GM18873 (cell line): ENCODE measurements at regions not wholly inside any gene's neighbourhood (a gene's known extent, or its start where the extent isn't known, plus 50 kb on each side); places are given as distances from the start of the nearest gene placed in this dataset.
"Not testable (repeated sequence)": the region's sequence is repeated elsewhere in the genome, so short reads cannot be mapped to it uniquely, and the experiment has no call there.

Experiments used
- ATAC-seq: cut with Tn5 transposase; IDR thresholded peaks from one replicate; pipeline ENCODE4 v1.9.1; 2021; ENCODE audit warnings: mild to moderate bottlenecking, moderate library complexity, moderate number of reproducible peaks; ENCODE audit not compliant: unreplicated experiment, low FRiP score

GRCh38 chr5:157944938-157945337 is 86.0 kb upstream of the CLINT1 start:
- ATAC-seq, result no peak

- no peak for ATAC-seq
These were observed 85.2 kb upstream of the CLINT1 start for GRCh38 chr5:157944077-157944633.

DNA sequence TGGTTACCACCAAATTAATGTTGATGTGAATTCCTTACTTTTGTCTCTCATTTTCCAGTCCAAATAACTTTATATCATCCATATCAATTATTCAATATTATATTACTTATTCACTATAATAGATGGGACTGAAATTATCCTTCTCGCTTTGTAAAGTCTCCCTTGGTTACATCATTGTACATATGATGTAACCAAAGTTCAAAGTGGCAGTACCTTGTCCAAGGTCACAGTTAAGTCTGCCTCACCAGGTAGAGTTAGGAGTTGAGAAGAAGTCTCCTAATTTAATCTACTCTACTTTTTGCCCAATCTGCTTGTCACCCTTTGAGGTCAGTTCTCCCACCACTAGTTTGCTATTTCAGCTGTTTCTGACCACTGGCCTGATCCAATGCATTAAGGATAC is 83.7 kb upstream of the CLINT1 start:
- ATAC-seq, result no peak

- no peak for ATAC-seq
These were observed 82.7 kb upstream of the CLINT1 start for GRCh38 chr5:157941616-157942015.

- not testable (repeated sequence) for ATAC-seq
These were observed 79.2 kb upstream of the CLINT1 start for GRCh38 chr5:157938101-157938500.

GRCh38 chr5:157936776-157937501 is 78.0 kb upstream of the CLINT1 start:
- not testable (repeated sequence) for ATAC-seq

GRCh38 chr5:157934600-157934999 is 75.7 kb upstream of the CLINT1 start:
- ATAC-seq, result no peak

DNA sequence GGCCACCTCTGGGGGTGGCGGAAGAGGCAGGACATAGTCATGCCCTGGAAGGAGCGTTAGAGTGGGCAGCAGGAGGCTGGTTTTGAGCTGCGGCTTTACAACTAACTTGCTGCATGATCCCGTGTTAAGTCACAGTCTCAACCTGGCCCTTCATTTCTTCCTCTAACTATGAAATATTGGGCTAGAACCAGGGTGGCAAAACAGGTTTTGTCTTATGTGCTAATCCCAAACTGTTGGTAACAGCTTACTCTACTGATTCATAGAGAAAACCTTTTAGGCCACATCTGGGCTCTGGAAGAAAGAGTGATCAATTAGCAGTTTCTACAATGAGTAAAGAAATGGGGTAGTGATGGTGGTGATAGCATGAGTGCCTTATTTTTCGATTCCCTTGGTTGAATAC is 74.1 kb upstream of the CLINT1 start:
- no peak for ATAC-seq

DNA sequence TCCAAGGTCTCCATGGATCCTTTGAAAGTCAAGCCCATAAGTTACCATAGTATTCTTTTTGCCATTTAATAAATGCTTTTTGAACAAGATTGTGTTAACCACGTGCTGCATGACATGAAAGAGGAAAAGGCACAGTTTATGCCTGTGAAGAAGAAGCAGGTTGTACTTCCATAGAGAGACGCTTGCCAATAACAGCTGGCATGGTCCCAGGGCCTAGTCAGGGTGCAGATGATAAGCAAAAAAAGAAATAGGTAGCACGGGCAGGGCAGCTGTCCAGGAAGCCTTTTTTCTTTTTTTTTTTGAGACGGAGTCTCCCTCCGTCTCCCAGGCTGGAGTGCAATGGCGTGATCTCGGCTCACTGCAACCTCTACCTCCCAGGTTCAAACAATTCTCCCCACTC is 71.8 kb upstream of the CLINT1 start:
- no peak for ATAC-seq

DNA sequence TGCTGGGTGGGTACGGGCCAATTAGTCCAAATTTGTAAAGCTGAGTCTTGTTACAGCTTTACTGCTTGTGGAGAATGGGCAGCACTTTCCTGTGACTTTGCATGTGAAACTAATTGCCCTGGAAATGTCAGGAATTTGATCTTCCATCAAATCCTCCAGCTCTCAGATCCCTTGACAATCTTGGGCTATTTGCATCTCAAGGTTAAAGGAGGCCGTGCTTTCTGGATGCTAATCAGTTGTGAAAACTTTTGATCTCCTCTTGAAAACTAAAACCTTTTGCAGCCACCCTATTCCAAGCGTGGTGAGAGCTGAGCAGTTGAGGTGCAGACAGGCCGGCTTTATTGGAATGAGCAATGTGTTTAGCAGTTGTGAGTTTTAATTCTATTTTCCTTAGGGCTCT is 68.0 kb upstream of the CLINT1 start:
- ATAC-seq, result no peak

GRCh38 chr5:157925786-157926671 is 67.1 kb upstream of the CLINT1 start:
- no peak for ATAC-seq

DNA sequence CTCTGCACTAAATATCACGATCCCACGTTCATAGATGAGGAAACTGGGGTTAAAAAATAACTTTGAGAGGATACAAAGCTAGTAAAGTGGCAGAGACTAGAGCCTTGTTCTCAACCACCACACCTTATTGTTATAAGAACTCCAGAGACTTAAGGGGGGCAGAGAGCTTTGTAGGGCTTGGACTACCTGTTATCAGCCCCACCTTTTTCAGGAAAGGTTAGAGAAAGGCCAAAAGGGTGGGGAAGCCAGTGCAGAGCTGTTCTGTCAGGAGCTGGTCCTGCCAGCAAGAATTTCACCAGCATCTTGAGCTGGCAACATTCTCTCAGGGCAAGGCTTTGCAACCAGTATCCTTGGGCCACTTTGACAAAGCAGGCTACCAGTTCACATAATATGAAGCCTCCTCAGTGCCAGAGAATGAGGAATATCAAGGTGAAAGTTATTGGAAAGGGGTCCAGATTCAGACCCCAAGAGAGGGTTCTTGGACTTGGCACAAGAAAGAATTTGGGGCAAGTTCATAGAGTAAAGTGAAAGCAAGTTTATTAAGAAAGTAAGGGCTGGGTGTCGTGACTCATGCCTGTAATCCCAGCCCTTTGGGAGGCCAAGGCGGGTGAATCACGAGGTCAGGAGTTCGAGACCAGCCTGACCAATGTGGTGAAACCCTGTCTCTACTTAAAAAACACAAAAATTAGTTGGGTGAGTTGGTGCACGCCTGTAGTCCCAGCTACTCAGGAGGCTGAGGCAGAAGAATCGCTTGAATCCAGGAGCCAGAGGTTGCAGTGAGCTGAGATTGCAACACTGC is 66.2 kb upstream of the CLINT1 start:
- no peak for ATAC-seq

GRCh38 chr5:157924490-157924889 is 65.5 kb upstream of the CLINT1 start:
- ATAC-seq, result no peak

DNA sequence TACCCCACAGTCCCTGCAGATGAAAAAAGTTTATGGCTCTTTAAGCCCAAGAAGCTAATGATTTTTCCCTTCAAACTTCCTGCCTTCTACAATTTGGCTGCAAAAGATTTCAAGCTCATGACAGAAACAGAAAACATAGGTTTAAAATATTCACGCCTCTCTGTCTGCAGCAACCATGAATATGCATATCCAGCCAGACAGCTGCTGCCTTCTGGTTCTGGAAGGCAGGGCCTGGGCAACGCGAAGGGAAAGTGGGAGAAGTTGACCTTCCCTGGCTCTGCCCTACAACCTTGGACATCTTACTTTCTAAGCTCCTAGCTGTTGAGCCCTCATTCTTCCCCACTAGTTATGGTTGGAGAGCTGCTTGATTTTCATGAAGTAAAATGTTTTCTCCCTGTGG is 64.8 kb upstream of the CLINT1 start:
- no peak for ATAC-seq

DNA sequence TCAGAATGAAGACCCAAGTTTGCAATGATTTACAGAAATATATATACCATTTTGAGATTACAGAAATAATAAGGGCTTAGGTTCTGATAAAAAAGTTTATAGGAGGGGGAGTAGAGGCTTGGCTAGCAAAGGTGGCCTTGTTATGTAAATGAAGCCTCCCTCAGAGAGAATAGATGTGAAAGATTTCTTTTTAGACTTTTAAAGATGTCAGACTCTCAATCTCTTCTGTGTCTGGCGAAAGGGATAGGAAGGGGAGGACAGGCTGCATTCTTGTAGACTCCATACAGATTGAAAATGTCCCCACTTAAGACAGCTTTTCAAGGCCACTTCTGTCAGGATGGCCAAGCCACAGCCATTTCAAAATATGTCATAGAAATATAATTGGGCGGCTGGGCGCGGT is 63.1 kb upstream of the CLINT1 start:
- no peak for ATAC-seq

- no peak for ATAC-seq
These were observed 61.9 kb upstream of the CLINT1 start for GRCh38 chr5:157920828-157921170.

DNA sequence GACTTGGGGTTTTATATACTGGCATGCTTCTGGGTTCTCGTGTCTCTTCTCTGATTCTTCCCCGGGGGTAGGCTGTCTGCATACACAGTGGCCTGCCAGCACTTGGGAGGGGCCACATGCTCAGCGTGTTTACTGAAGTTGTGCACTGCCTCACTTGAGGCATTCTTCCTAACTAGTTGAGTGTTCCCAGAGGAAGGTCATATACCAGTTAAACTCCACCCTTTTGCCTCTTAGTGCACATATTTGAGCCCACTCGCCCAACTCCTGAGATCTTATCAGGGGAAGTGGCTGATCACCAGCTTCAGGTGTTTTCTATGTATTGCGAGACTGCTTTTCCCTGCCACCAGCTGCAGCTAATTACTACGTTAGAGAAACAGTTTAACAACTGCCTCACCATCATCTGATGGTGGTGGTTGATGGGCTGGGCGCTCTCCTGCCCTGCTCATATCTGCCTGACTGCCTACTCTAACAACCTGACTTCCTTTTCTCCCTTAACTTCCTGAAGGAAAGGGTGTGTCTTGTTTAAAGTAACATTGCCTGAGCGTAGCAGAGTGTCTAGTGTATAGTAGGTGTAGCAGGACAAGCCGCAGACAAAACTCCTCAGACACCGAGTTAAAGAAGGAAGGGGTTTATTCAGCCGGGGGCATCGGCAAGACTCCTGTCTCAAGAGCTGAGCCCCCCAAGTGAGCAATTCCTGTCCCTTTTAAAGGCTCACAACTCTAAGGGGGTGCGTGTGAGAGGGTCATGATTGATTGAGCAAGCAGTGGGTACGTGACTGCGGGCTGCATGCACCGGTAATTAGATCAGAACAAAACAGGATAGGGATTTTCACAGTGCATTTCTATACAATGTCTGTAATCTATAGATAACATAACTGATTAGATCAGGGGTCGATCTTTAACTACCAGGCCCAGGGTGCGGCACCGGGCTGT is 60.1 kb upstream of the CLINT1 start:
- no peak for ATAC-seq

DNA sequence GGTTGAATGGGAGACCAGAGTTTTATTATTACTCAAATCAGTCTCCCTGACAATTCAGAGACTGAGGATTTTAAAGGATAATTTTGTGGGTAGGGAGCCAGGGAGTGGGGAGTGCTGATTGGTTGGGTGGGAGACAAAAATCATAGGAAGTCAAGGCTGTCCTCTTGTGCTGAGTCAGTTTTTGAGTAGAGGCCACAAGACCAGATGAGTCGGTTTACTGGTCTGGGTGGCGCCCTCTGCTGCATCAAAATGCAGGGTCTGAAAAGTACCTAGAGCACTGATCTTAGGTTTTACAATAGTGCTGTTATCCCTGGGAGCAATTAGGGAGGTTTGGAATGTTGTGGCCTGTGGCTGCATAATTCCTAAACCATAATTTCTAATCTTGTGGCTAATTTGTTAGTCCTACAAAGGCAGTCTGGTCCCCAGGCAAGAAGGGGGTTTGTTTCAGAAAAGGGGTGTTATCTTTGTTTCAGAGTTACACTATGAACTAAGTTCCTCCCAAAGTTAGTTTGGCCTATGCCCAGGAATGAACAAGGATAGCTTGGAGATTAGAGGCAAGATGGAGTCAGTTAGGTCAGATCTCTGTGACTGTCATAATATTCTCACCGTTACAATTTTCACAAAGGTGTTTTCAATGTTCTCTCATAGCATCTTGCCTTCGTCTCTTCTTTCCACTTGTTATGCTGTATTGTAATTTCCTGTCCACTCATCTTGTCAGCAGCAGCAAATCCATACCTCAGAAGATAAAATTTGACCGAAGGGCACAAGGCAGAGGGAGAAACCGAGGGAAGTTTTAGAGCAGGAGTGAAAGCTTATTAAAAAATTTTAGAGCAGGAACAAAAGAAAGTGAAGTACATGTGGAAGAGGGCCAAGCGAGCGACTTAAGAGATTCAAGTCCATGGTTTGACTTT is 59.2 kb upstream of the CLINT1 start:
- ATAC-seq, result no peak

- no peak for ATAC-seq
These were observed 58.5 kb upstream of the CLINT1 start for GRCh38 chr5:157917491-157917890.
